Natural killer cell (primary cell): ENCODE measurements at regions not wholly inside any gene's neighbourhood (a gene's known extent, or its start where the extent isn't known, plus 50 kb on each side); places are given as distances from the start of the nearest gene placed in this dataset.

Experiments
- ATAC-seq, 3 donors: fragments of 150-1000 bp in 2 of 3; fragments of 200-7000 bp in 1 of 3; cut with Tn5 transposase; 1 replicate in 1 of 3; 2 replicates in 2 of 3; pipeline ENCODE4 v1.10.0; 2021; ENCODE audit warnings: mild to moderate bottlenecking in 2 of 3, moderate library complexity in 2 of 3
- DNase-seq, 2 donors: peaks; one replicate each; pipeline versions ENCODE4 v3.0.0 to v3.0.0-alpha.2; 2013 to 2021; ENCODE audit warnings: mixed read lengths in 1 of 2
- H3K27ac ChIP-seq: one replicate; pipeline ENCODE4 v1.5.1; 2013; ENCODE audit warnings: mild to moderate bottlenecking, low read length
- H3K27me3 ChIP-seq: one replicate; pipeline ENCODE4 v1.6.1; 2013; ENCODE audit warnings: low read length; ENCODE audit not compliant: control insufficient read depth, insufficient read depth
- H3K36me3 ChIP-seq: one replicate; pipeline ENCODE4 v1.6.1; 2013; ENCODE audit warnings: low read length; ENCODE audit not compliant: control insufficient read depth, insufficient read depth
- H3K4me1 ChIP-seq: one replicate; pipeline ENCODE4 v1.6.1; 2013; ENCODE audit warnings: low read length; ENCODE audit not compliant: control insufficient read depth, insufficient read depth
- H3K4me3 ChIP-seq: one replicate; pipeline ENCODE4 v1.5.1; 2013; ENCODE audit warnings: low read length
- H3K9me3 ChIP-seq: one replicate; pipeline ENCODE4 v1.6.1; 2013; ENCODE audit warnings: low read length; ENCODE audit not compliant: control insufficient read depth, insufficient read depth
- H3K27ac Mint-ChIP-seq, 2 donors: one replicate each; pipeline ENCODE4 v1.8.0; 2022; ENCODE audit warnings: mild to moderate bottlenecking in 2 of 2, mixed read lengths in 2 of 2, moderate library complexity in 1 of 2
- H3K27me3 Mint-ChIP-seq, 2 donors: one replicate each; pipeline ENCODE4 v1.8.0; 2022; ENCODE audit warnings: low read depth in 2 of 2, mixed read lengths in 2 of 2
- H3K36me3 Mint-ChIP-seq: one replicate; pipeline ENCODE4 v1.8.0; 2022; ENCODE audit warnings: mixed read lengths
- H3K4me1 Mint-ChIP-seq, 2 donors: one replicate each; pipeline ENCODE4 v1.8.0; 2022; ENCODE audit warnings: mixed read lengths in 2 of 2
- H3K4me3 Mint-ChIP-seq: one replicate; pipeline ENCODE4 v1.8.0; 2022; ENCODE audit warnings: mild to moderate bottlenecking, moderate library complexity, mixed read lengths
- H3K9me3 Mint-ChIP-seq, 2 donors: one replicate each; pipeline ENCODE4 v1.8.0; 2022; ENCODE audit warnings: mixed read lengths in 2 of 2
- WGBS: methylation state at CpG from one replicate; pipeline ENCODE4 v1.1.7; 2013; ENCODE audit warnings: missing lambda C conversion rate; ENCODE audit not compliant: insufficient coverage; 5-methylcytosine and 5-hydroxymethylcytosine counted together
- intact Hi-C: fragments of 100-400 bp; cut with micrococcal nuclease; formaldehyde crosslinking; loops from one replicate; pipeline ENCODE4 v1.14.2; 2022
- TF ChIP-seq, protein P1 (sequence below): fragments of 200-600 bp; IDR thresholded peaks from one replicate; pipeline ENCODE4 v1.8.0; 2022; ENCODE audit warnings: antibody characterized with exemption

DNA sequence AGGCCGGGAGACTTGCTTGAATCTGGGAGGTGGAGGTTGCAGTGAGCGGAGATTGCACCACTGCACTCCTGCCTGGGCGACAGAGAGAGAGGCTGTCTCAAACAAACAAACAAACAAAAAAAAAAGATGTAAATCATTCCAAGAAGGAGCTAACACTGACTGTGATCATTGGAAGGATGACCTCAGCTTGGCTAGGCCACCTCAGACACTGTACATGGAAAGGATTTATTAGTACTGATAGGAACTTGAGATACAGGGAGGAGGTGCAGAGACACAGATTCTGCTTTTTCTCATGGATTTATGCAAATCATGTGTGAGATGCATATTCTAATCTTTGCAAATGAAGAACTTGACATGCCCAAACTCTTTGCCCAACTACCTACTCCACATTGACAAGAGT lies 293.6 kb downstream of the HIVEP2 start:
- ATAC-seq (no peak), DNase-seq (no peak)
- Histone ChIP-seq H3K9me3 (no peaks in the 10 kb centered on the region), H3K27ac (no peak overlapping the region), H3K27me3 (no peaks in the 10 kb centered on the region), H3K4me3 (no peak overlapping the region), H3K4me1 (no peaks in the 10 kb centered on the region), H3K36me3 (no peaks in the 10 kb centered on the region)
- intact Hi-C loops, result no loop called here
- Mint-ChIP-seq H3K36me3 (no peaks in the 10 kb centered on the region), H3K27ac (no peak overlapping the region), H3K27me3 (peaks cover 10 to 45% of the 10 kb centered on the region in 2 donors), H3K4me3 (no peak overlapping the region), H3K9me3 (no peaks in the 10 kb centered on the region), H3K4me1 (no peaks in the 10 kb centered on the region)
- TF ChIP-seq, protein P1, sequence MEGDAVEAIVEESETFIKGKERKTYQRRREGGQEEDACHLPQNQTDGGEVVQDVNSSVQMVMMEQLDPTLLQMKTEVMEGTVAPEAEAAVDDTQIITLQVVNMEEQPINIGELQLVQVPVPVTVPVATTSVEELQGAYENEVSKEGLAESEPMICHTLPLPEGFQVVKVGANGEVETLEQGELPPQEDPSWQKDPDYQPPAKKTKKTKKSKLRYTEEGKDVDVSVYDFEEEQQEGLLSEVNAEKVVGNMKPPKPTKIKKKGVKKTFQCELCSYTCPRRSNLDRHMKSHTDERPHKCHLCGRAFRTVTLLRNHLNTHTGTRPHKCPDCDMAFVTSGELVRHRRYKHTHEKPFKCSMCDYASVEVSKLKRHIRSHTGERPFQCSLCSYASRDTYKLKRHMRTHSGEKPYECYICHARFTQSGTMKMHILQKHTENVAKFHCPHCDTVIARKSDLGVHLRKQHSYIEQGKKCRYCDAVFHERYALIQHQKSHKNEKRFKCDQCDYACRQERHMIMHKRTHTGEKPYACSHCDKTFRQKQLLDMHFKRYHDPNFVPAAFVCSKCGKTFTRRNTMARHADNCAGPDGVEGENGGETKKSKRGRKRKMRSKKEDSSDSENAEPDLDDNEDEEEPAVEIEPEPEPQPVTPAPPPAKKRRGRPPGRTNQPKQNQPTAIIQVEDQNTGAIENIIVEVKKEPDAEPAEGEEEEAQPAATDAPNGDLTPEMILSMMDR, result no peak
- 100% methylated on average over 2 of the region's 3 CpGs for WGBS

- no peak overlapping the region for H3K4me3 Mint-ChIP-seq
- ATAC-seq, result no peak
- H3K9me3 Mint-ChIP-seq, result no peaks in the 10 kb centered on the region
- Histone ChIP-seq H3K9me3 (no peaks in the 10 kb centered on the region), H3K4me1 (no peaks in the 10 kb centered on the region), H3K27me3 (no peaks in the 10 kb centered on the region), H3K4me3 (no peak overlapping the region), H3K27ac (no peak overlapping the region), H3K36me3 (no peaks in the 10 kb centered on the region)
- no peaks in the 10 kb centered on the region for H3K4me1 Mint-ChIP-seq
- no peaks in the 10 kb centered on the region for H3K36me3 Mint-ChIP-seq
- no peak overlapping the region for H3K27ac Mint-ChIP-seq
- TF ChIP-seq, protein P1, result no peak
- H3K27me3 Mint-ChIP-seq, result peaks cover 10 to 43% of the 10 kb centered on the region in 2 donors
- intact Hi-C loops, result no loop called here
- no peak for DNase-seq
- WGBS, result 90% methylated on average over 4 of the region's 5 CpGs
Measured at GRCh38 chr6:142653710-142654420, 291.1 kb downstream of the HIVEP2 start.

- H3K27me3 ChIP-seq, result no peaks in the 10 kb centered on the region
- intact Hi-C loops, result no loop called here
- H3K9me3 Mint-ChIP-seq, result peaks cover 0 to 3% of the 10 kb centered on the region in 2 donors
- WGBS, result 83% methylated on average over 1 of the region's 2 CpGs
- no peak overlapping the region for H3K27ac ChIP-seq
- H3K27ac Mint-ChIP-seq, result no peak overlapping the region
- H3K4me1 ChIP-seq, result no peaks in the 10 kb centered on the region
- TF ChIP-seq, protein P1, result no peak
- no peaks in the 10 kb centered on the region for H3K36me3 ChIP-seq
- peaks cover 5% of the 10 kb centered on the region for H3K36me3 Mint-ChIP-seq
- no peak overlapping the region for H3K4me3 Mint-ChIP-seq
- no peak overlapping the region for H3K4me3 ChIP-seq
- no peaks in the 10 kb centered on the region for H3K9me3 ChIP-seq
- DNase-seq, result no peak
- peaks cover 7 to 31% of the 10 kb centered on the region in 2 donors for H3K27me3 Mint-ChIP-seq
- H3K4me1 Mint-ChIP-seq, result no peaks in the 10 kb centered on the region
- no peak for ATAC-seq
Measured at GRCh38 chr6:142659661-142660060, 285.3 kb downstream of the HIVEP2 start.

DNA sequence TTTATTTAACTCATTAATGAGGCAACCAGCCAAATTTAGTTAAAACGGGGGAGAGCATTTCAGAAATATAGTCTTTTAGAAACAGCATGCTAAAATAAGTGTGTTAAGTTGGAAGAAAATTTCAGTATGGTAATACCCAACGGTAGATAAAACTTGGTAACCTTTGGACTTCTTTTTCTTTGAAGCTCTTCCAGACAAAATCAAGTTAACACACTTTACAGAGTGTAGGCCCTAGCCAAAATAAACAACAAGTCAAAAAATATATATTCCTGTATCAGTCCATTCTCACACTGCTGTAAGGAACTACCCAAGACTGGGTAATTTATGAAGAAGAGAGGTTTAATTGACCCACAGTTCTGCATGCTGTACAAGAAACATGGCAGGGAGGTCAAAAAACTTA lies 279.6 kb downstream of the HIVEP2 start:
- Mint-ChIP-seq H3K4me3 (no peak overlapping the region), H3K4me1 (no peaks in the 10 kb centered on the region), H3K27ac (no peak overlapping the region), H3K9me3 (peaks cover 0 to 3% of the 10 kb centered on the region in 2 donors), H3K36me3 (peaks cover 5% of the 10 kb centered on the region), H3K27me3 (peaks cover 0 to 2% of the 10 kb centered on the region in 2 donors)
- Histone ChIP-seq H3K4me3 (no peak overlapping the region), H3K27ac (no peak overlapping the region), H3K27me3 (no peaks in the 10 kb centered on the region), H3K4me1 (no peaks in the 10 kb centered on the region), H3K36me3 (no peaks in the 10 kb centered on the region), H3K9me3 (no peaks in the 10 kb centered on the region)
- intact Hi-C loops, result no loop called here
- TF ChIP-seq, protein P1, result no peak
- 62% methylated on average over 2 of the region's 2 CpGs for WGBS
- no peak for ATAC-seq
- no peak for DNase-seq
